ENCODE measurements at regions not wholly inside any gene's neighbourhood (a gene's known extent, or its start where the extent isn't known, plus 50 kb on each side); places are given as distances from the start of the nearest gene placed in this dataset.

DNA sequence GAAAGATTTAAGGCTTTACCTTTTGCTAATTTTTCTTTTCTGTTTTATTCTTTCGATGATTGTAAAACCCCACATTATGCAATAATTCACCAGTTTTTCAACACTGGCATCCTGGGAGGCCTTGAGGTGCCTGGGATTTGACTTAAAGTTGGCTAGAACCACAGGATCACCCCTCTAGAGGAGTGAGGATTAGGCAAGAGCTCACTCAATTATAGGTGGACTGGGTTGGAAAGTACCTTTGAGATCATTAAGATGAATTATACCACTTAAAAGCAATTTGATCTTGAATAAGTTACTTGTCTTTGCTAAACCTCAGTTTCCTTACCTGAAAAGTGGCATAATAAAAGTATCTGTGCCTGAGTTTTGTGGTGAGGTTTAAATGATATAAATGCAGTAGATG is 212.8 kb upstream of the TPRG1 start:
- no peak for DNase-seq (ENCODE audit: low read depth in 1 of 2, low spot score in 2 of 2)
- H3K4me3 ChIP-seq (ENCODE audit: extremely low read depth in 1 of 4, insufficient read depth in 2 of 4, low read depth in 3 of 4, low read length in 4 of 4), result no peak overlapping the region
- no peak overlapping the region for H2AFZ ChIP-seq (ENCODE audit: low read length)
- no peak overlapping the region for H2AK5ac ChIP-seq (ENCODE audit: low read depth, low read length)
- H3K4ac ChIP-seq (replicated peaks; ENCODE audit: insufficient read length, low read depth, low read length), result no peak overlapping the region
- no peak overlapping the region for H3K14ac ChIP-seq (ENCODE audit: insufficient read length)
- H4K91ac ChIP-seq (replicated peaks; ENCODE audit: insufficient read length, low read length), result no peak overlapping the region
- H3K27me3 ChIP-seq (replicated peaks in 1 of 4; ENCODE audit: control insufficient read depth in 3 of 4, extremely low read depth in 1 of 4, insufficient read depth in 3 of 4, low read length in 3 of 4), result no peaks in the 10 kb centered on the region
- no peaks in the 10 kb centered on the region for H4K20me1 ChIP-seq (replicated peaks in 1 of 2; ENCODE audit: control insufficient read depth in 1 of 2, insufficient read depth in 2 of 2, low read length in 2 of 2)
- no peak overlapping the region for H4K8ac ChIP-seq (ENCODE audit: extremely low read depth, insufficient read depth, low read length)
- H3K23ac ChIP-seq (ENCODE audit: insufficient read length), result no peak overlapping the region
- H3K23me2 ChIP-seq (ENCODE audit: low read depth, low read length), result no peaks in the 10 kb centered on the region
- no peak overlapping the region for H2BK12ac ChIP-seq (ENCODE audit: low read depth, low read length)
- no peaks in the 10 kb centered on the region for H3K79me1 ChIP-seq (ENCODE audit: low read depth, low read length)
- H3K27ac ChIP-seq (ENCODE audit: low read depth, low read length), result no peak overlapping the region
- FAIRE-seq, result no peak
- POLR2A ChIA-PET (ENCODE audit: partially characterized antibody), result interaction anchor here (0.6 kb wide), 1 partner anchor 1223 kb away, joined by 3 read pairs; no protein-coding TSS in a partner anchor
- H2BK120ac ChIP-seq (replicated peaks; ENCODE audit: low read depth, low read length), result no peak overlapping the region
- H3K9ac ChIP-seq (replicated peaks in 1 of 4; ENCODE audit: extremely low read depth in 1 of 4, low read depth in 3 of 4, low read length in 3 of 4), result no peak overlapping the region
- no peak overlapping the region for H3K4me2 ChIP-seq (ENCODE audit: insufficient read depth in 1 of 2, low read depth in 2 of 2, low read length in 2 of 2)
- H4K5ac ChIP-seq (ENCODE audit: insufficient read length, low read depth, low read length), result no peak overlapping the region
- no peak overlapping the region for H3K18ac ChIP-seq (ENCODE audit: extremely low read depth, low read length)
- WGBS, 2 experiments (ENCODE audit: extremely low coverage in 1 of 2, insufficient coverage in 1 of 2, insufficient read length in 1 of 2, insufficient replicate concordance in 2 of 2, low coverage in 1 of 2, low lambda C conversion rate in 2 of 2, missing lambda C conversion rate in 1 of 2), result 90% methylated on average over 1 of the region's 1 CpG; no CpG with 5 or more reads in 1 of the 2 experiments
- TF ChIP-seq JUN (IDR thresholded peaks at IDR 0.05; ENCODE audit: low read depth, low read length) (no peak), SIX5 (IDR thresholded peaks at IDR 0.05; ENCODE audit: low read depth, low read length) (no peak)
- no peak overlapping the region for H2BK5ac ChIP-seq (ENCODE audit: low read depth, low read length)
- no peaks in the 10 kb centered on the region for H3K9me3 ChIP-seq (ENCODE audit: insufficient read depth in 2 of 2, low read depth in 1 of 2, low read length in 1 of 2)
- CTCF ChIA-PET (ENCODE audit: partially characterized antibody), result interaction anchor here (1.1 to 1.2 kb wide), 3 partner anchors 14 to 187 kb away, joined by 3 to 5 read pairs (median 3); no protein-coding TSS in a partner anchor
- no peak overlapping the region for H2BK20ac ChIP-seq (ENCODE audit: low read length)
- no peak overlapping the region for H3K56ac ChIP-seq (replicated peaks; ENCODE audit: insufficient read length, low read depth, low read length)
- H2BK15ac ChIP-seq (ENCODE audit: low read length), result no peak overlapping the region
- H3K36me3 ChIP-seq (ENCODE audit: control insufficient read depth in 2 of 4, insufficient read depth in 4 of 4, low read length in 3 of 4), result no peaks in the 10 kb centered on the region
- H3K79me2 ChIP-seq (ENCODE audit: control insufficient read depth in 1 of 2, insufficient read depth in 2 of 2, low read length in 2 of 2), result no peaks in the 10 kb centered on the region
- no peaks in the 10 kb centered on the region for H3K4me1 ChIP-seq (replicated peaks in 1 of 4; ENCODE audit: control insufficient read depth in 3 of 4, insufficient read depth in 4 of 4, low read length in 3 of 4)
